T-helper 9 cell (primary cell): ENCODE measurements at regions not wholly inside any gene's neighbourhood (a gene's known extent, or its start where the extent isn't known, plus 50 kb on each side); places are given as distances from the start of the nearest gene placed in this dataset.

Experiments
- DNase-seq: peaks from one replicate; pipeline ENCODE4 v3.0.0-alpha.2; 2020

DNA sequence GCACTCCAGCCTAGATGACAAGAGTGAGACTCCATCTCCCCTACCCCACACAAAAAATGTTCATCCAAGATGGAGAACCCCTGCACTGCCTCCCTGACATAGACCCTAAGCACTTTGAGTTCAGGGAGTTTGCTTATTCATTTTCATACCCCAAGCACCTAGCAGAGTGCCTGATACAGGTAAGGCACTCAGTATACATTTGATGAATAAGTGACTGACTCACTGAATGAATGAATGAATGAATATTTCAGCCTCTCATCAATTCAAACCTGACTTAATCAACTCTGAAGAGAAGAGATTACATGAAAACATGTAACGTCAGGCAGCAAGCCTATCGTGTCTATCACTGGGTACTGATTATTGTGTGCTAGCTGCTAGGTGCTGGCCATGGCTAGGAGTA is 121.3 kb upstream of the GADD45A start:
- DNase-seq = no peak

DNA sequence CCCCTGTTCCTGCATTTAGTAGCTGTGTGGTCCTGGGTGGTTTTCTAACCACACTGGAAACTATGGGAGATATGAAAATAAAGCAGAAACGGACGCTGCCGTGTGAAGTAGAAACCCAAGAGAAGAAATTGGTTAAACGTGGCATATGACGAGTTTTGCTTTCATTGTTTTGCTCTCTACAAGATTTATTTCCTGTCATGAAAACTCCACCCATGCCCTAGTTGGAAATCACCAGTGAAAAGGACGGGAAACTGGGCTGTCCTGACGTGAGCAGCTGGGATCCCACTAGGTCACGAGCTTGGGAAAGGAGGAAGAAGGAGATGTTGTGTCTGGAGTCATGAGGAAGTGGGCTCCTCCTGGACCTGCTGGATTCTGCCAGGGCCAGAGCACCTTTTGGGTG is 120.8 kb upstream of the GADD45A start:
- DNase-seq = no peak

DNA sequence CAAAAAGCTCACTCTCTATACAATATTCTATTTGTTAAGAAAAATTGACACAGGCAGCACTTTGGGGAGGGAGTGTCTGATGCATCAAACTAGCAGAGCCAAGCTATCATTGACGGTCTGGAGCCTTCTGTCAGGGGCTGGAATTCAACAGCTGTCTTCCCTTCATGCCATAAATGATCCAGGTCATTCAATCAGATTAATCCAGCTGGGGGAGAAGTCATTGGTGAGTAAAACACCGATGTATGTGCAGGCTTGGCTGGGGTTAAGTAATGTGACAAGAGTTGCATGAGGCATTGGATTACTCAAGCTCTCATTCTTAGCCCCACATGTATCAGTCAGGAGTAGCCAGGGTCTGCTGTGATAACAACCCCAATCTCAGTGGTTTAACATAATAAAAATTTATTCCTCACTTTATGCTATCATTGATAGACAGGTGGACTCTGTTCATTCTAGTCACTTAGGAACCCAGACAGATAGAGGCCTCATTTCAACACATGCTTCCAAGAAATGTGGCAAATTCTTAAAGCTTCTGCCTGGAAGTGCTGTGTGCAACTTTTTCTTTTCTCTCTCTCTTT is 118.1 kb upstream of the GADD45A start:
- DNase-seq = no peak

DNA sequence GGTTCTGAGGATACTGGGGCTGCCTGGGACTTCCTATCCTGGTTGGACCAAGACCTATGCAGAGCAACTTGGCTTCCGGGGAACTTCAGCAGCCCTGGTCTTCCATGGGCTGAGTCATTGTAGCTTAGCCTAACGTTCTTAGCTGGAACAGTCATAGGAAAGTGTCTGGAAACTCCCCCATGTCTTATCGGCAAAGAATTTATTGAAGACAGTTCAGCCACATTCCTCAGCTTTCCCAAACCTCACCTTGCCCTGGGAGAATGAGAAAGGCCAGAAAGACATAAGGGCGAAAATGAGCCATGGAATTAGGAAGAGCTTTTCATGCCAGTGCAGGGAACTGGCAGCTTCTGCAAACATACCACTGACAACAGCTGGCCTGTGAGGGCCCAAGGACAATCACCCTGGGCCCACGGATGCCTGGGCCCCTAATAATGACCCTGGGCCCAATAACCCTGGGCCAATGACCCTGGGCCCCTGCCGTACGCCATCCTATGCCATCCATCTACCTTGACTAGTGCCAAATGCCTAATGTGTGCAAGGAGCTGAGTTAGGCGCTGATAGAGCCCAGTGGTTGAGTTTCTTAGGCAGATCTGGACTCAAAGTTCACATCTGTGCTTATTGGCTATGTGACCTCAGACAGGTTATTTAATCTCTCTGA is 114.4 kb upstream of the GADD45A start:
- no peak for DNase-seq

DNA sequence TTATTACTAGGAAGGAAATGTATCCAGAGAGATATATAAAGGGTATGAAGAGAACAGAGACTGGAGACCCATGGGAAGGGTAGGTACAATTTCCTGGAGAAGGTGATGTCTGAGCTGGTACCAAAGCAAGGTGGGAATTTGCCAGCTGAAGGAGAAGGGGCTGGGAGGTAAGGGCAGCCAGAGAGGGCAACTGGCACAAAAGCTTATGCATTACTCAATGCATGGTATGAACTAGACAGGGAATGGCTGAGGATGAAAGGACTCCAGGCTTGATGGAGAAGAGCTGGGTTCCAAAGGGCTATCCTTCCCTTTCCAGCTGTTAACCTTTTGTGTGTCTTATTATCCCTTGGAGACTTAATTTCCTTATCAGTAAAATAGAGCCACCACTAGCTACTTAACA is 113.6 kb upstream of the GADD45A start:
- DNase-seq = no peak

DNA sequence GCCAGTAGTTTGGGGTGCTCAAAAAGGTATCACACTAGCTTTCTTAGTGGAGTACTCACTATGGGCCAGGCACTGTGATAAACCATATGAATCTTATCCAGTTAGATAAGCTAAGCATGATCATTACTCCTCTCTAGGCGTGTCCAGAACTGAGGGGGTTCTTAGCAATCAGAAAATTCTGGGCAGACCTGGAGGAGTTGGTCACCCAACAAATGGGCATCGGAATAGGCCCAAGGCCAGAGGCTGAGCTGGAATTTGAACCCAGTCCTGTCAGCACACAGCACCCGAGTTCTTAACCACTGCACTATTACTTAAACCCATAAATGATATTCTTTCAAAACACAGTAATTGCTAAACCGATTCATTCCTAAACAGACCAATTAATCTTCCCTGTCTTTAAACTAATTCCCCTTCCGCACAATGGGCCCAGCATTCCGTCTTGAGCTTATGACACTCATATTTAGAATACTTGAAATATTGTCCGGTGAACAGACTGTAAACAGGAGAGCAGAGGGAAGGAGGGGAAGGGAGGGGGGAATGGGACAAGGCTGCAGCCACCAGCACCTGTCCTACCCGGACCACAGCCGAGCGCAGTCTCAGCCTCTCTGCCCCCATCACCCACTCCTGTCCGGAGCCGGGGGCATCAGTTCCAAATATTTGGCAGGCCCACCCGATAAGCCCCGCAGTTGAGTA is 113.0 kb upstream of the GADD45A start:
- DNase-seq = no peak

DNA sequence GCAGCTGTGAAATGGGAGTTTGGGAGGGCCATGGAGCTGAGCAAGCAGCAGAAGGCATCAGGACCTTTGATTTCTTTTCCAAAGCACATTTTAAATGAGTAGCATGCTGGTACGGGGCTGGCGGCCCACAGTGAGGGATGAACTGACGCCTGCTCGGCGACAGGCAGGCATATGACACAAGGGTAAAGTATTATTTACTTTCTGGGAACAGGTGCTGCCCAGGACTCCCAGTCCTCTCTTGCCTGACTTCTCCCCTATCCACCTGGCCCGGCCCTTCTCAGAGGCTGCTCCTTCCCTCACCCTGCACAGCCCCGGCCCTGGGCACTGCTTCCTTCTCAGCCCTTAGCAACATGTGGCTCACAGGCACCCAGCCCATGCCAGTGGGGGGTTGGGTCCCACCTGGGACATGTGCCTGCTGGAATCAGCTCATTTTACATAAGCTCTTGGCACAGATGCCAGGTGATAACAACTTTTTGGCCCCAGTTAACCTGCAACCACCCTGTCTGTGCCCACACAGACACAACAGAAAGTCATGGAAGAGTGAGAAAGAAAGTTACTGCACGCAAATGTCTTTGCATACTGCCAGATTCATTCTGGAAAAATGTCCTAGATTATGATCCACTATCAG is 112.3 kb upstream of the GADD45A start:
- DNase-seq = no peak

DNA sequence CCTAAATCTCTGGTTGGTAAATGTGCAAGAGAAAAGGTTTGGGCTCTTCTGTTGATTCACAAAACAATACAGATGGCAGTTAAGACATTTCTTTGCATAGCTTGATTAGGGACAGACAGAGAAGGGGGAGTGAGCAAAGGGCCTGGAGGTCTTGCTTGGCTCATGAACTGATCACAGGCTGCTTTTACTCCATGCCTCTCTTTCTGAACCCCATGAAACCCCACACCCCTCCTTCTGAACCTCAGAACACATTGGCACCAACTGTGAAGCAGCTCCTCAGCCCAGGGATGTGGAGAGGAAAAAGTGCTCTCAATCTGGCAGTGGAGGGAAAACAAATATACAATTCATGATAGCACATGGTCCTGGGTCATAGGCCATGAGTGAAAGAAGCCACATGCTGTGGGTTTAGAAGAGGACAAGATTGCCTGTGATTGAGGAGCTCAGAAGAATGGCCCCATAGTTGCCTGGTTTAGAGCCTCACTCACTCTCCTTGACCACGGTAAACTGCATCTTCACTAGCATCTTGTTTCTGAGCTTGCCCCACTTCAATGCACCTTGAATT is 111.6 kb upstream of the GADD45A start:
- DNase-seq = no peak

DNA sequence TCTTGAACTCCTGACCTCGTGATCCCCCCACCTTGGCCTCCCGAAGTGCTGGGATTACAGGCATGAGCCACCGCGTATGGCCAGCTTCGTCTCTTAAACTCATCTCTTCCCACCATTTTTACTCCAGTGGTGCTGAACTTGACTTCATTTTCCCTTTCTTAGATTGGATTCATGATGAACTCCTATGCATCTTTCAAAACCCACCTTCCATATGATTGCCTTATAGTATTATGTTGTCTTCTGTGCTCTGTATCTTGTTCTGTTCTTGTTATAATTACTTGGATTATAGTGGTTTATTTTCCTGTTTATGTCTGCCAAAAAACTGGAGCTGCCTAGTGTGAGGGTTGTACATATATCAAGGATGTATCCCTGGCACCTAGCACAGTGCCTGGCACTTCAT is 110.8 kb upstream of the GADD45A start:
- no peak for DNase-seq

DNA sequence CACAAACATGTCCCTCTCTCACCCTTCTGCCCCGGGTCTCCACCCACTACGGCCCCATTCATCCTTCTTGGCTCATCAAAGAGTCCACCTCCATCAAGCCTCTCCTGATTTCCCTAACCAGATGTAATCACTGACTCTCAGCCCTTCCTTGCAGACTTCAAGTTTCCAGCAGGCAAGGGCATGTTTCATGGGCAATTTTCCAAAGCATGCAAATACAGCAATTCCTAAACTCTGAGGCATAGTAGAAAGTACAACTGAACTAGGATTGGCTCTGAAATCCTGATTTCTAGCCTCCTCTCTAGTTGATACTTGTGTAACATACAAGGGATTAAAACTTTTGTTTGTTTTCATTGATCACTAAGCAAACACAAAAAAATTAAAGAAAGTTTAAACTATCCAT is 109.1 kb upstream of the GADD45A start:
- no peak for DNase-seq

DNA sequence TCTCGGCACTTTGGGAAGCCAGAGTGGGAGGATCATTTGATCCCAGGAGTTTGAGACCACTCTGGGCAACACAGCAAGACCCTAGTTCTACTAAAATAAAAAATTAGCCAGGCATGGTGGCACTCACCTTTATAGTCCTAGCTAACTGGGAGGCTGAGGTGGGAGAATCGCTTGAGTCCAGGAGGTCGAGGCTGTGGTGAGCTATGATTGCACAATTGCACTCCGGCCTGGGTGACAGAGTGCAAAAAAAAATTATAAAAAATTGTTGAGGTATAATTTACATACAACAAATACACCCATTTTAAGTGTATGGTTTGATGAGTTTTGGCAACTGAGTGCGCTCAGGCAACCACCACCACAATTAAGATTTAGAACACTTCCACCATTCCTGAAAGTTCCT is 108.5 kb upstream of the GADD45A start:
- no peak for DNase-seq

DNA sequence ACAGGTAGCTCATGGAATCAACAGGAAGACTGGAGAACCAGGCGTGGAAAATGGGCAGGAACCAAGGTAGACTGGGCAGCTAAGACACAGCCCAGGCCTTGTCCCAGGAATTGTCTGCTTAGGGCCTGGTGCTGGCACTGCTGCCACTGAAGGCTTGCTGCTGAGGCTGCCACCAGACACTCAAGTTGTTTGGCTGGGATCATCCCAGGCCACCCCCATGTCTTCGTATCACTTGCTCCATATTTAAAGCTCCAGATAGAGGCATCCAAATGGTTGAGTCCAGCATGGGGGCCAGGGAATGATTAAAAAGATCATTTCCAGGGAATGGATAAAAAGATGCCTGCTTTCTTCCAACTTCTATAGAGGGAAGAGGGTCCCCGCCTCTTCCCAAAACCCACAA is 107.4 kb upstream of the GADD45A start:
- DNase-seq = no peak

DNA sequence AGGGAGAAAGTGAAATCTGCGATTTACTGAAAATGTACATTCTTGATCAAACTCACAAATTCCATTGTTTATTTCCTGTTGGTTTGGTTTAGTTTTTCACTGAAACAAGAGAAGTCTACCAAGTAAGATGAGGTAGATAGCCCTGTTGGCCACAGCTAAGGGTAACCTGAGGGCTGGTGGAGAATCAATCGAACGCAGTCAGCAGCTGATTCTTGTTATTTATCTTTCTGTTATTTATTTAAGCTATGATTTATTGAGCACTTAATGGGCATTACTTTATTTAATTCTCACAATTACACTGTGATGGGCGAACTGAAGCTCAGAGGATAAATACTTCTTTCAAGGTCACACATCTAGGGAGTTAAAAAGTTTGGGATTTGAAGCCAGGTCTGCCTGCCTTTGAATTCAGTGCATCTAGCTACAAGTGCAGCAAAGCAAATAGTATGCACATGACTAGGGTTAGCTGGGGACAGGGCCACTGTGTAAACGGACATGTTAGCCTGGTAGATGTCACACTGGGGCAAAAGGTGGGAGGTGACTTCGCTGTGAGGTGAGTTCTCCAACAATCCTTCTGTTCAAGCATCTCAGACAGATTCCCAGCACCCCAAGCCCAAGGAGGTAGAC is 106.5 kb upstream of the GADD45A start:
- DNase-seq = no peak

DNA sequence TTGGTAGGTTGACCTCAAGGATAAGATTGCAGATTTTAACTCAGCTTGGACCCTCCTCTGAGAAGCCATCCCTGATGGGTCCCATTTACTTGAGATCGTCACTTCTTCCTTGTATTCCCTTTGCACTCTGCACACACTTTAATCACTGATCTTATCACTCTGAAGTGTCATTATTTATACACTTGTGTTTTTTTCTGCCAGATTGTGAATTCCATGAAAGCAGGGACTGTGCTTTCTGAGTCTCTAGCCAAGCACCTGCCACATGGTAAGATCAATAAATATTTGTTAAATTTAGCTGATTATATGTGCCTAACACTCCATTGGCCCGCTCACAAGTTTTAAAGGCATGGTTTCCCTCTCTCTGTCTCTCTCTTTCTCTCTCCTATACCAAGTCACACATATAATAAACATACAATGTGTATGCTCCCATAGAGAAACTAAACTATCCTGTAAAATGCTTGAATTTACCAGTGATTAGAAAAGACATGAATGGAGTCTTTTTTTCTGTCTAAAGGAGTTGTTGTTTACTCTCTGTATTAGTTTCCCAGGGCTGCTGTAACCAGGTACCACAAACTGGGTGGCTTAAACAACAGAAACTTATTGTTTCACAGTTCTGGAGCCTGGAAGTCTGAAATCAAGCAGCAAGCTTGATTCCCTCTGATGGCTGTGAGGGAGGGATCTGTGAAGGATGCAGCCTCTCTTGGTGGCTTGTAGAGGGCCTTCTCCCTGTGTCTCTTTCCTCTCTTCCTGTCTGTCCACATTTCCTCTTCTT is 105.2 kb upstream of the GADD45A start:
- DNase-seq = no peak

DNA sequence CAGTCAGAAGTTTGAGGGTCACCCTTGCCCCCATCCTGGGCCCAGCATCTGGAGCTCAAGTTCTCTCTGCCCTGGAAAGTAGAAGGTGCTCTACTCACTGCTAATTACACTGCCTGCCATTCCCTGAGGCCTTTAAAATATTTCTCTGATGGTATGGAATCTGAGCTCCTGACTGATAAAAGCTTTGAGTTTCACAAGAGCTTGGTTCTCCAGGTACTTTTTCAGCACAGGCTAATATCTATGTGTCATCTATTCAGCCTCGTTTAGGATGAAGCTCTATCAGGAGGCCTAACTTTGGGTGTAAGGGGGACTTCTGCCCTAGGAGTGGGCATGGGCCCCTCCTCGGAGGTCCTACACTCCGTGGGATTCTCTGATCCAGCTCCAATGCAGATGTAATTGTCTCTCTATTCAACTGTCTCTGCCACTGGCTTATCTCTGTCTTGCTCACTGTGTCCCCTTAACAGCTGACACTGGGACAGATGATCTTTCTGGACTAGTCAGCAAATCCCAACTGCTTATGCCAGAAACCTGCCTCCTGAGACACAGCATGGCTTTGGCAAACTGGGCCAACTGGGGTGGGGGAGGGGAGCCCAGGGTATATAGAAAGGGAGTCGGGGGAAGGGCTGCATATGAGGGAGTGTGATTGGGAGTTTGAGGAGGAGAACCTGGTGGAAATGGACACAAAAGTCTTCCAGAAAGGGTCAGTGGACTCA is 104.2 kb upstream of the GADD45A start:
- no peak for DNase-seq

DNA sequence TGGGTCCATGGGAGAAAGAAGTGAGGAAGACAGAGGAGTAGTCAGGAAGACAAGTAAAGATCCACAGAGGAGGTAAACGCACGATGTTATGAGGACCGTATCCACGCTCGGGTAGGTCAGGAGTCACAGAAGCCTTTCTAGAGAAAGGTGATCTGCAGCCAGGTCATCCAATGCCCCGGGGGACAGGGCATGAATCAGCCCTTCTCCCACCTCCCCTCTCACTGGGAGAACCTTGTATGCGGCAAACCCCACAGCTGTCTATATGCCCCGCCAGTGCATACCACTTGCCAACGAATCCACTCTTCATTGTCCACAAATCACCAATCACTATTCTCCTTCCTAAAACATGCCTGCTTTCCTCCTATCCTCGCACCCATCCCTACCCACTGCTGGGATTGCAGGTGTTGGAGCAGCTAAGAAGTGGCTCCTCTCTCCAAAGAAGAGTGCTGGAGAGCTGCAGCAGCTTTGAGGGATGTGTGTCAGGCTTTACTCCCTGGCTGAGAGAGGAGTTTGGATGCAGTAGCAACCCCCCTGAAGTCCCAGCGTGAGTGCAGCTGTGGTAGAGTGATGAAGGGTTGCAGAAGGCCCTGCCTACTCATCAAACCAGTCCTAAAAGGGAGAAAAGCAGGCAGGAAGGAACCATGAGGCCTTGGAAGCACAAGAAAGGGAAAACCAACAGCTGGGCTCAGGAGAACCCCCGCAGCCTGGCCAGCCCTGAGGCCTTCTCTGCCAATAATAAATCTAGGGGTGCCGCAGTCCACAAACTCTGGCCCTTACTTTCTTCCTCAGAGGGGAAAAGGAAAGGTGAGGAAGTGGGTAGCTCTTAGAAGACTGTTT is 102.2 kb upstream of the GADD45A start:
- no peak for DNase-seq

DNA sequence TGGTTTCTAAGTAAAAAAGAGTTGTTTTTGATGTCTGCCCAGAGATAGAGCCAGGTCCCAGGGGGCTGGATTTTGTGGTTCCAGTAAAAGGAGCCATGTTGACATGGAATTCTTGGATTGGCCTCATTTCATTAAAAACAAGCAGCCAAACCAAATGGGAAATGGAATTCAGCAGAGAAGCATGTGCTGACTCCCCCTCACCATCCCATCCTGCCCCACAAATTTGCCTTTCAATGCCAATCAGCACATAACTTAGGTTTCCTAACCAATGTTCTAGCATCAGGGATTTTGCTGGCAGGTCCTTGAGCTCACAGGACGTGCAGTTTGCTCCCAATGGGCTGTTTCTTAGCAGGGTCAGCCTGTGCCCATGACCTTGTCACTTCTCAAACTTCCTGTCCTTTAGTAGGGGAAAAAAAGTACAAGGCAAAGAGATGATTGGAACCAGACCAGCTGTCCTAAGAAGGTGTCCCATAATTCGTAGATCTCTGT is 101.5 kb upstream of the GADD45A start:
- no peak for DNase-seq

DNA sequence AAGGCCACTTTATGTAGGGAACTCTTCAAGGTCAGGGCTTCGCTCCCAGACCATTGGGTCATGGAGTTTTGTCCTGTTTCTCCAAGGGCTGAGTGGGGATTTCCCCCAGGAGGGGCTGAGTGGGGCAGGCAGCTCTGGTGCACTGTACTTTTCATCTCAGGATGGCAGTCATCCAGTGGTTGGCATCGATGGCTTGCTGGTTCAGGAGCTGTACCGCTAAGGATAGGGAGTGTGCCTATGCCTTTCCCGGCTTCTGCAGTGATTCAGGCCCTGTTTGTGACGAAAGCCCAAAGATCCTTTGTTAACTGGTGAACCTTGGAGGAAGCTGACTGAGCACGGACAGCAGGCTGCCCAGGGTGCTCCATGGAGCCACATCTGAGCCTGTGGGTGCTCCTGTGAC is 100.1 kb upstream of the GADD45A start:
- DNase-seq = no peak

DNA sequence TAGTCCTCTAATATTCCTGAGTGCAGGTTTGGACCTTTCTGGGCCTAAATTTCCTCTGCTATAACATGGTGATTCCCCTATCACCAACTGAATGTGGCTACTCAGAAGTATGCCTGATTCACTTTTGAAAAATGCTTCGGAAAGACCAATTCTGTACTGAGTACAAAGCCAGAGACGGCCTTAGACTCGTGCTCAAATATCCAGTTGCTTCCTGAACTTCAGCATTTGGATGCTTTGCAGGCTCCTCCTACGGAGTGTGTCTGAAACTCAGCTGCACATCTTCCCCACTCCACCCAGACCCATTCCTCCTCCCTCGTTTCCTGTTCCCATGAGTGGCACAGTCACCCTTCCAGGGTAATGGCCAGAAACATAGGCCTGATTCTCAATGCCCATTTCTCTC is 98.4 kb upstream of the GADD45A start:
- no peak for DNase-seq

DNA sequence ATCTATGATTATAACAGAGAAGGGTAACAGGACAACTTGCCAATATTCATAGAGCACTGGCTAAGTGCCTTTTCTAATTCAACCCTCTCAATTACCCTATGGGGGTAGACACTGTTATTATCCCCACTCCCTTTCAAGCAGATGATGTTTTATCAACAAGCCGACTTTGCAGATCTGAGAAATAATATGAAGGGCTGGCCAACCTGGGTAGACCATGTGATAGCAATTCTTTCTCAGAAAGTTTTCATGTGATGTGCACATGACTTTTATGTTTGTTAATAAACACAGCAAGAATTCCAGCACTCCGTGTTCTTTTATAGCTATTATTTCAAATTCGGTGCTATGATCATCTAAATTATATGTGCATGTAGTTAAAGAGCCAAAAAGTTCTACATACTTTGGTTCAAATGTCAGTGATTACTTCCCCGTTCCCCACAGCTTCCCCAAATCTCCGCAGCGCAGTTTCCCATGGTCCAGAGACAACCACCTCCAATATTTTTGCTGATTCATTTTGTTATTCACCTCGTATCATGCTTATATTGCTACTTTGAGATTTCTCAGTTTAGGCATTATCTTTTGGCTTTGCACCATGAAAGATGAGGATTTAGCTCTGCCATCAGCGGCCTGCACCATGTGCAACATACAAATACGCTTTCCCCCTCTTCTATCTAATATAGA is 96.7 kb upstream of the GADD45A start:
- no peak for DNase-seq
